ENCODE measurements at regions not wholly inside any gene's neighbourhood (a gene's known extent, or its start where the extent isn't known, plus 50 kb on each side); places are given as distances from the start of the nearest gene placed in this dataset.
A peak's percentile ranks its signal among the peaks of the same experiment; 100 is the strongest.

DNA sequence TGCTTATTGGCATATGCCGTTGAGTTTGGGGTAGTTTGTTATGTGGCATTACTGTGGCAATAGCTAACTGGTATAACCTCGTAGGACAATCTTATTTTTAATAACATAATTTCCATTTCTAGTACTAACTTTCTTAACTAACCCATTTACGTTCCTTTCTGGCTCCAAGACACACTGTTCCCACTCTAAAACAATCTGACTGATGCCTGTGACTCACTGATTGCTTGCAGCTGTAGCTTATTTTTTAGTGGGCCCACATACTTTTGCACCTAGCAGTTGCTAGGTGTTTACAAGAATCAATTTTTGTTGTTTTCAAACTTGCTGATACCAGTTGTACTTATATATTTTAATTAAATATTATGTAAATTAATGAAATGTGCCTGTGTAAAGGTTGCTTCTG, 52.2 kb downstream of the FAT3 start:
- DNase-seq = no peak

DNA sequence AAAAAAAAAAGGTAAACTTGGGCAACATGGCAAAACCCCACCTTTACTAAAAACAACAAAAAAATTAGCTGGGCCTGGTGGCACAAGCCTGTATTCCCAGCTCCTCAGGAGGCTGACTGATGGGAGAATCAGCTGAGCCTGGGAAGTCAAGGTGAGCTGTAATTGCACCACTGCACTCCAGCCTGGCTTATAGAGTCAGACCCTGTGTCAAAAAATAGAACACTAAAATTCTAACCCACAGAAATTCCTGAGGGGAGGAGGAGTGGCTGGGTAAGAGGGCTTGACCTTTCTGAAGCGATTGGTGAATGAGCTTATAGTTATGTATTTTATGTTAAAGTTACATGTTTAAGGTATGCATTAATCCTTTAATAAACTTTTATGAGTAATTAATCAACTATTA, 53.3 kb downstream of the FAT3 start:
- DNase-seq = no peak

DNA sequence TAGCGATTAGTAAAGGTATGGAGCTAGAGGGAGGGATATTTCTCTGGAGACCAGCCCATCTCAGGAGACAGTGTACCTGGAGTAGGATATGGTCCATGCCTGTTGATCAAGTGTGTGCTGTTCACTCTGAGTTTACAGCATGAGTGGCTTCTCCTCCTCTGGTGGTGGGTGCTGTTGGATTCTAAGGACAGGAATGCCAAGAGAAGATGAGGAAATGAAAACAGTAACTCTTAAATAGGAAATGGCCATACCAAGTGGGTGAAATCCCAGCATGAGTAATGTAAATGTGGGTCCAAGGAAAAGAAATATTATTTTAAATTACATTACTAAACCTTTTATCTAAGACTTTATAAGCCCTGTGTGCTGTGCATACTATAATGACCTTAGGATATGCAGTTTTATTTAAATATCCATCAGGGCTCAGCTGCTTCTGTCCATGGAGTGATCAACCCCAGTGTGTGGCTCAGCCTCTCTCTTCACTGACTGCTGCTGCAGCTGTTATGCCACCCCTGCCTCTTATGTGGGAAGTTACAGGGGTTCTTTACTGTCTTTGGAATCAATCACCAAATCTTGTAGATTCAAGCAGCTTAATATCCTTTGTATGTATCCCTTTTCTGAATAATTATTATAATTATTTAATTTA, 54.3 kb downstream of the FAT3 start:
- DNase-seq = no peak

- no peak for DNase-seq
Measured at GRCh38 chr11:92284107-92284506, 59.5 kb downstream of the FAT3 start.

- no peak for DNase-seq
Measured at GRCh38 chr11:92284558-92284957, 59.9 kb downstream of the FAT3 start.

DNA sequence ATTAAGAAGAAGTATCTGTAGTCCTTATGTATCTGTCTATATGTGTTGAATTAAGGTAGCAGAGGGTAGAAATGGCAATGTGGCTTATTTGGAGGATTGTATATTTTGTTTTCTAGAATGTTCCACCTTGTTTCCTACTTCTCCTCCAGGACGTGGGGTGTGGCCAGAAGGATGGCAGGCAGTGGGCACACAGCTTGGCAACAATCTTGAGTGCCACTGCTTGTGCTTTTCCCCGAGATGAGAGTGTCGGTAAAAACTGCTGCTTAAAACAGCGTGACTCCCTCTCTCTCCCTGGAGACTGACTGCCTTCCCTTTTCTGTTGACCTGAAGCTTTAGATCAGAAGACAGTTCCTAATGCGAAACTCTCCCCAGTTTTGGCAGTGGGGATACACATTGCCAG, 61.2 kb downstream of the FAT3 start:
- no peak for DNase-seq

DNA sequence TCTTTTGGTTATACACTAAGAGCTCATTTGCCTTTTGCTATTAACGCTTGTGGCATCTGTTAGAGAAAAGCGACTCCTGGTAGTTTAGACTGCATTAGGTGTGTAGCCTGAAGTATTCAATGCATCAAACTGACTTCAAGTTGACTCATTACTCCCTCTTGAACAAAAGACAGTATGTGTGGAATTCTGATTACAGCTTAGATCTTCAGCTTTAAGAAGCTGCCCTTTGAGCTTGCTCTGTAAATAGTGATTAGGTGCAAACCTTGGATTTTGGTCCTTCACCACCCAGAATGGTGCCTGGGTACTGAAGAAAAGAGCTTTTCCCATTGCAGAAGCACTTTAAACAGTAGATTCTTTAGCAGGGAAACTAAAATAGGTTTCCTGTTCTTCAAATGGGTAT, 62.1 kb downstream of the FAT3 start:
- no peak for DNase-seq

GRCh38 chr11:92295175-92296137, 70.8 kb downstream of the FAT3 start:
- DNase-seq = no peak

- DNase-seq = no peak
Measured at GRCh38 chr11:92296138-92296515, 71.5 kb downstream of the FAT3 start.

DNA sequence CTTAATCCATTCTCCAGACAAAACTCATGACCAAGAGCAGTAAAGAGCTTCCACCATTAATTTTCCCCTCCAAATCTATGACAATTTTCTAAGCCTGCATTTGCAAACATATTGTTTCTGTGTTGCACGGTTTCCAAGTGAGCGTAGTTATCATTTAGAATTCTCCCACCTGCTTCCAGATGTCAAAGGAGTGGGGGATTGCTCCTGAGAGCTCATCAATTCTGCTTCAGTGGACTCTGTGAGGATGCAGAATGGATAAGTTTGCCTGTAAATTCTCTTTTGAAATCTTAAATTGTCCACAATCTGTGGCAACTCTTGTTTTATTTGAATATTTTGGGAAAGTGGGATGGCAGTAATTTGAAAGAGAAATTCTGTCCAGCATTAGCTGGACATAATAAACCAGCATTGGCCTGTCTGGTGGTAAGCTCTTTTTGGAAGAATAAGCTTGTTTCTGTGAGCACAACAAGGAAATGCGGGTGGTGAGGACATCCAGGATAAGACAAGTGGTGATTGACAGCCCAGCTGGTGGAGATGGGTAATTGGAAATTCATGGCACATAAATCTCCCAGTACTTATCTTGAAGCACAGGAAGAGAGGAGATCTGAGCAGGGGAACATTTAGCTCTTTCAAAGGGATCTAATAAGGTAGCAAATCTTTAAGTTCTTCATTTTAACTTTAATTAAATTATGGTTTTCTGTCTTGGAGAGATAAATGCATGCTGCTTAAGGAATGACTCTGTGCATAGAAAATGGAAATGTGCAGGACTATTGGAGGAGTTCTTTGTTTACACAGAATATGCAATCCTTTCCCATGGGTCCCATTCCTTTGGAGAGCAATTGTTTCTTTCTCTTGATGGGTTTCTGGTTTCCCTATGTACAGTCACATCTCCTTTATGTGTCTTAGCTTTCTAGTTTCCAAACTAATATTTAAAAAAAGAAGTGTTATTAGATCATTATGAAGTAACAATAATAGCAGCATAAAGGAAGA, 73.2 kb downstream of the FAT3 start:
- DNase-seq = no peak

- DNase-seq = no peak
Measured at GRCh38 chr11:92300876-92301275, 76.3 kb downstream of the FAT3 start.

- DNase-seq = no peak
Measured at GRCh38 chr11:92302770-92303169, 78.2 kb downstream of the FAT3 start.

- DNase-seq = no peak
Measured at GRCh38 chr11:92304271-92304670, 79.7 kb downstream of the FAT3 start.

DNA sequence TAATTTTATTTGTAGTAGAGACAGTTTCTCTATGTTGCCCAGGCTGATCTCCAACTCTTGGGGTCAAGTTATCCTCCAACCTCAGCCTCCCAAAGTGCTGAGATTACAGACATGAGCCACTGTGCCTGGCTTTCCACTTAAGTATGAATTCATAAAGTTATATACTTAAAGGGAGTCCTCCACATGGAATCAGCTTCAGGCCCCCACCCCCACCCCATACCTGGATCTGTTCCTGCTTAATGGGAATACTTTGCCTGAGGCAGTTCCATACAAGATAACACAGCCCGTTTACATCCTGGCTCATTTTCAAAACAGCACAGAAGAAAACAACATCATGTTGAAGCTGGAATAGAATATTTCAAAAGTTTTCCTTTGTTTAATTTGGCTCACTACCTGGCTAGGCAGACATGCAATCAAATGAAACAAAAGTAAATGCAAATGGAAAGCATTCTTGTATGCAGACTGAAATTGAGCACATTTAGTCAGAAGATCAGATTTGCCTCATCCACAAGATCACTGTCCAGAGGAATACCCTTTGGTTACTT, 82.4 kb downstream of the FAT3 start:
- DNase-seq = no peak

- no peak for DNase-seq
Measured at GRCh38 chr11:92308366-92308765, 83.7 kb downstream of the FAT3 start.

DNA sequence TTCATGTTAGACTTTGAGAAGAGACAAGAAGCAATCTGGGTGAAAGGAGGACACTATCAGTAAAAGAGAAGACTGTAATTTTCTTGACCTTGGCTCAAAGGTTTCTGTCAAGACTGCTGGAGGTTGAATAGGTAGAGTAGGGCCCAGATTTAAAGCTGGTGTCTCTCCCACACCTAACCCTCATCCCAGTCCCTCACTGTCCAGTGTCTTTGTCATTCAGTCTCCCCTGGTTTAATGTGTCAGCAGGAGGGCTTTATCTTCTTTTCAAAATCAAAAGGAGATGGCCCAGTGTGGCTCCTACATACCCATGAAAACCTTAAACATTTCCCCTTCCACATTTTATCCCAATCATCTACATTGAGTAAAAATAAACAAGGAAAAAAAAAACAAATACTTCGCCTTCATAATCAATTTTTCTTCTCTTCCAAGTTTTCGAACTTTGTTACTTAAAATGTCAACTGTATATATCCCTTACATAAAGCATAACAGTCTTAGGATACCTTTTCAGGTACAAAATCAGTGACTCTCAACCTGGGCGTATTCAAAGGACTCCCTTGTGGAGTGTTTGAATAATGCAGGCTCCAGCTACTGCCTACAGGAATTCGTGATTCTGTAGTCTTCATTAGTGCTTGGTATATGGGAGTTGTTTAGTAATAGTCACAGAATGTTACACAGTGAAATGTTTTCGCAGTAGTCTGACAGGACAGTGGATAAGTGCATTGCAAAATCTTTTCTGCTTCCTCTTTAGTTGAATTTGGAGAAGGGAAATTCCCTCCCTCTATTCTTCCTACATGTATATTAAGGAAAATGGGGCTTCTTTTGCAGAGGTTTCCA, 87.2 kb downstream of the FAT3 start:
- peak; percentile 7 for DNase-seq

- no peak for DNase-seq
Measured at GRCh38 chr11:92313784-92314183, 89.2 kb downstream of the FAT3 start.

GRCh38 chr11:92314499-92314898, 89.9 kb downstream of the FAT3 start:
- no peak for DNase-seq

DNA sequence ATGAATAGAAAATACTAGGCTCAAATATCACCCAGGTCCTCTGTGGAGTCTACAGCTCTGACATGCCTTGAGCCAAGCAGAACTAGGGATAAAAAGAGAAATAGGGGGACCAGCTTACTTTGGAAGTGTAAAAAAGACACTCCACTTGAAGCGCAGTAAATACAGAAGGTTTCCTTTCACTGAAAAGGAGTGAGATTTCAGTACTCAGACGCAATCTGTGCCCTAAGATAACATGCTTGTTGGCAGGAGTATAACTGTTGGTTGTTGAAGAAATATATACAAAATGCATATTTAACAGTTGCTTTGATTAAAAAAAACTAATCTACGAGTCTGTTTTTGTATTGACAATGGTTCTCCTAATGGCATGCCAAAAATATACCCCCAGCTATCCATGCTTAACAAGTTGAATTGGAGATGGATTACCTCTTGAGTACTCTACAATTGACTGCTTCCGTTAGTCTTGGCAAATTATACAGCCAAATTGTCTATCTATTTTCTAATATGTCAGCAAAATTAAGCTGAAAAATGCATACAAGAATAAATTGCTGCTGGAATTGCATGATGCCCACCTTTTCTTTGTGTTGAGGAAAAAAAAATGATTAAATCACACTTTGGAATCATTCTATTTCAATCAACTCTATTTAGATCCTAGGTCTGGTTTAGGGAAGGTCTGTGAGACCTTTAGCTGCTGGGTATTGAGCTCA, 91.6 kb downstream of the FAT3 start:
- DNase-seq = no peak

- DNase-seq = no peak
Measured at GRCh38 chr11:92317222-92317621, 92.6 kb downstream of the FAT3 start.

DNA sequence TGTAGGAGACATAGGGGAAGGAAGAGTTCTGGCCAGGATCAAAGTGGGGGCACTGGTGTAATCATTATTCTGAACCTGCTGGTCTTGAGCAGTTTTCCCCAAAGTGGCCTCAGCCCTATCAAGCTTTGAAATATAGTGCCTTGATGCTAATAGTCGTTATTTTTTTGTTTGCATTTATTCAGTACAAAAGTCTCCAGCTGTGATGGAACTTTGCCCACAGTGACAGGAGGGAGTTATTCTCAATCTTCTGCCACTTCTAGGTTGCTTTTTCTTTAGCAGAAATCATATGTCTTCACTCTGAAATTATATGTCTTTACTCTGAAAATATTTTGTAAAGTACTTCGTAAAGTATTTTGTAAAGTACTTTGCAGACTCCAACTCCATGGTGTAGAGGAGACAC, 93.1 kb downstream of the FAT3 start:
- no peak for DNase-seq

Measured in suppressor macrophage treated with lipopolysaccharide for 4 hours (primary cell).